Nephron (organoid): ENCODE measurements at regions not wholly inside any gene's neighbourhood (a gene's known extent, or its start where the extent isn't known, plus 50 kb on each side); places are given as distances from the start of the nearest gene placed in this dataset.

Experiments
- H3K27ac Mint-ChIP-seq, 3 experiments: 2 replicates each; pipeline ENCODE4 v1.8.0; 2020; ENCODE audit warnings: mixed read lengths in 3 of 3, mild to moderate bottlenecking in 2 of 3, moderate library complexity in 1 of 3
- H3K27me3 Mint-ChIP-seq: 2 replicates; pipeline ENCODE4 v1.8.0; 2021; ENCODE audit warnings: low read depth, mild to moderate bottlenecking, moderate library complexity, mixed read lengths
- H3K36me3 Mint-ChIP-seq: 2 replicates; pipeline ENCODE4 v1.8.0; 2020; ENCODE audit warnings: low read depth, mixed read lengths
- H3K4me1 Mint-ChIP-seq: 2 replicates; pipeline ENCODE4 v1.8.0; 2020; ENCODE audit warnings: mixed read lengths
- H3K4me3 Mint-ChIP-seq, 3 experiments: 2 replicates each; pipeline ENCODE4 v1.8.0; 2020; ENCODE audit warnings: mild to moderate bottlenecking in 3 of 3, mixed read lengths in 3 of 3, moderate library complexity in 2 of 3
- H3K9me3 Mint-ChIP-seq: 2 replicates; pipeline ENCODE4 v1.8.0; 2020; ENCODE audit warnings: mixed read lengths
- CTCF ChIP-seq, 3 experiments: fragments of 200-600 bp; sonication (generic); IDR thresholded peaks; one replicate each; pipeline ENCODE4 v1.5.0; 2021; ENCODE audit warnings: antibody characterized with exemption in 3 of 3; ENCODE audit not compliant: unreplicated experiment in 3 of 3

GRCh38 chr10:8700689-8701088 lies 646.2 kb downstream of the GATA3 start:
- Mint-ChIP-seq H3K27ac (no peak overlapping the region), H3K4me1 (no peaks in the 10 kb centered on the region), H3K27me3 (peaks cover 13% of the 10 kb centered on the region), H3K9me3 (peaks cover 7% of the 10 kb centered on the region), H3K4me3 (no peak overlapping the region), H3K36me3 (no peaks in the 10 kb centered on the region)
- no peak for TF ChIP-seq CTCF (IDR thresholded peaks at IDR 0.05; ENCODE audit: unreplicated experiment in 3 of 3)

DNA sequence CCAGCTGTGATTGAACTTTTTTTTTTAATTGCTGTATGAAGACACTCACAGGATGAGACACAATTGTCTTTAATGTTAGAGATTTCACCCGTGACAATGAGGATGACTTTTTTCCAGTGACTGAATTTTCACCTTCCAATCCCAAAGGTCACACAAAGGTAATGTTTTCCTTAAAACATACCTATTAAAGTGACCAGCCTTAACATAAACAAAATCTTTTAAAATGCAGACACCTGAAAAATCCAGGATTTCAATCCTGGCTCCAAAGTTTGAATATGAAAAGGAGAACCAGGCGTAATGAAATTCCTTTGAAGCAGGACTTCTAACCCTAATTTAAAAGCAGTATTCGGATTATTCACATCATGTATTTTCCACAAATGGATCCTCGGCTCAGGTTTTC lies 647.7 kb downstream of the GATA3 start:
- no peak for TF ChIP-seq CTCF (IDR thresholded peaks at IDR 0.05; ENCODE audit: unreplicated experiment in 3 of 3)
- Mint-ChIP-seq H3K4me3 (no peak overlapping the region), H3K36me3 (no peaks in the 10 kb centered on the region), H3K27me3 (peaks cover 13% of the 10 kb centered on the region), H3K9me3 (peaks cover 5% of the 10 kb centered on the region), H3K4me1 (no peaks in the 10 kb centered on the region), H3K27ac (no peak overlapping the region)

DNA sequence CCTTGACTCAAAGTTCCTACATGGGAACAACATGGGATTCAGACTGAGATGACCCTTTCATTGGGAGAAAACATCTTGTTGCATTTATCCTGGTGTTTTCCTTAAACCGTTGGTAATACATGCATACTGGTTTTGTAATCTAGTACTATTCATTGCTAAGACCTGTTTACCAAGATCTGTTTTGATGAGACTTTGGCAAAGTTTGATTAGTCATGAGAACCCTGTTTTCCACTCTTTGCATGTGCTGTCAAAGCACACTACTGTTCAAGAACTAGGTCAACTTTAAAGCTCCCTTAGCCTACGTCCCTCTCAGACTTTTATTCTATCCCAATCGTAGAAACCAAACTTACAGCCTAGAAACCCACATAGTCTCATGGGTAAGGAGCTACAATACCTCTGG lies 650.9 kb downstream of the GATA3 start:
- Mint-ChIP-seq H3K4me3 (no peak overlapping the region), H3K4me1 (no peaks in the 10 kb centered on the region), H3K36me3 (no peaks in the 10 kb centered on the region), H3K9me3 (no peaks in the 10 kb centered on the region), H3K27me3 (peaks cover 12% of the 10 kb centered on the region), H3K27ac (no peak overlapping the region)
- no peak for TF ChIP-seq CTCF (IDR thresholded peaks at IDR 0.05; ENCODE audit: unreplicated experiment in 3 of 3)

DNA sequence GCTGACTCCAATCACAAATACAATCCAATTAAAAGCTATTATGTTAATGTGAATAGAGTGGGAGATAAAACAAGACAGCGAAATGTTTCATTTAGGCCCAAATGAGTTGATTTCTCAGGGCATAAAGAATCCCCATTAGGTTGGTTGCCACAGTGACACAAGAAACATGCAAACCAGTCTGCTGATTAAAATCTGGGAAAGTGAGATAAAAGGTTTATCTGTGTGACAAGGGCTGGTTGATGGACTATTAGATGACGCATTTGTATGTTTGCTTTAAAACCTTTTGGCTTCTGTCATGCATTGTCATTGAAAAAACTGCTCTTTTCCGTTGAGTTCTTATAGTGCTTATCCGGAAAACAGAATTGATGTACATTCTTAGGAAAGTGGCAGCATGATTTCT lies 658.2 kb downstream of the GATA3 start:
- no peak for TF ChIP-seq CTCF (IDR thresholded peaks at IDR 0.05; ENCODE audit: unreplicated experiment in 3 of 3)
- no peak overlapping the region for H3K4me3 Mint-ChIP-seq
- no peaks in the 10 kb centered on the region for H3K4me1 Mint-ChIP-seq
- peaks cover 9% of the 10 kb centered on the region for H3K9me3 Mint-ChIP-seq
- H3K27me3 Mint-ChIP-seq = peaks cover 4% of the 10 kb centered on the region
- H3K27ac Mint-ChIP-seq = no peak overlapping the region
- H3K36me3 Mint-ChIP-seq = no peaks in the 10 kb centered on the region

- H3K36me3 Mint-ChIP-seq = peaks cover 7% of the 10 kb centered on the region
- no peak overlapping the region for H3K27ac Mint-ChIP-seq
- no peak for TF ChIP-seq CTCF (IDR thresholded peaks at IDR 0.05; ENCODE audit: unreplicated experiment in 3 of 3)
- peaks cover 35% of the 10 kb centered on the region for H3K9me3 Mint-ChIP-seq
- no peaks in the 10 kb centered on the region for H3K4me1 Mint-ChIP-seq
- no peaks in the 10 kb centered on the region for H3K27me3 Mint-ChIP-seq
- H3K4me3 Mint-ChIP-seq = no peak overlapping the region
These were observed 665.5 kb downstream of the GATA3 start for GRCh38 chr10:8719971-8720370.

GRCh38 chr10:8721650-8722049 lies 667.2 kb downstream of the GATA3 start:
- Mint-ChIP-seq H3K9me3 (peaks cover 29% of the 10 kb centered on the region), H3K27ac (no peak overlapping the region), H3K4me1 (peaks cover 11% of the 10 kb centered on the region), H3K27me3 (no peaks in the 10 kb centered on the region), H3K36me3 (peaks cover 7% of the 10 kb centered on the region), H3K4me3 (no peak overlapping the region)
- TF ChIP-seq CTCF (IDR thresholded peaks at IDR 0.05; ENCODE audit: unreplicated experiment in 3 of 3) = no peak
